ENCODE measurements at regions not wholly inside any gene's neighbourhood (a gene's known extent, or its start where the extent isn't known, plus 50 kb on each side); places are given as distances from the start of the nearest gene placed in this dataset.

- TF ChIP-seq CHD7 (IDR thresholded peaks at IDR 0.05; ENCODE audit: insufficient replicate concordance, low read length): no peak
- TF ChIP-seq TAF1 (IDR thresholded peaks at IDR 0.05; ENCODE audit: low read depth, low read length): no peak
- TF ChIP-seq SIRT6 (IDR thresholded peaks at IDR 0.05; ENCODE audit: low read length): no peak
- TF ChIP-seq SAP30 (IDR thresholded peaks at IDR 0.05; ENCODE audit: insufficient read depth, insufficient replicate concordance, low read length): no peak
- TF ChIP-seq NANOG (IDR thresholded peaks at IDR 0.05; ENCODE audit: insufficient read depth, low read depth, low read length, poor library complexity, severe bottlenecking): no peak
- TF ChIP-seq CEBPB (IDR thresholded peaks at IDR 0.05; ENCODE audit: low read depth, low read length): no peak
- no peak for TF ChIP-seq POLR2AphosphoS5 (IDR thresholded peaks at IDR 0.05; ENCODE audit: low read depth, low read length)
Observed at GRCh38 chr6:82032444-82032843, 215.1 kb downstream of the IBTK start (continued).

All from H1 (cell line).